MM.1S (cell line): ENCODE measurements at regions not wholly inside any gene's neighbourhood (a gene's known extent, or its start where the extent isn't known, plus 50 kb on each side); places are given as distances from the start of the nearest gene placed in this dataset.
A peak's percentile ranks its signal among the peaks of the same experiment; 100 is the strongest.

Experiments
- DNase-seq: peaks from one replicate; pipeline ENCODE4 v3.0.0-alpha.2; 2015
- H2AFZ ChIP-seq: fragments of 300-600 bp; sonication (generic); 2 replicates; pipeline ENCODE4 v1.6.0; 2016; ENCODE audit warnings: antibody characterized with exemption, low read length
- H3F3A ChIP-seq: fragments of 300-600 bp; sonication (generic); 2 replicates; pipeline ENCODE4 v1.6.1; 2016; ENCODE audit warnings: mild to moderate bottlenecking, antibody characterized with exemption, low read length, moderate library complexity, mixed read lengths; ENCODE audit not compliant: insufficient read depth
- H3K27ac ChIP-seq: fragments of 300-600 bp; sonication (generic); 2 replicates; pipeline ENCODE4 v1.5.1; 2016; ENCODE audit warnings: mild to moderate bottlenecking, low read length
- H3K27me3 ChIP-seq: fragments of 300-600 bp; sonication (generic); replicated peaks from 2 replicates; pipeline ENCODE4 v1.6.0; 2016; ENCODE audit warnings: low read length; ENCODE audit not compliant: insufficient read depth
- H3K36me3 ChIP-seq: fragments of 300-600 bp; sonication (generic); replicated peaks from 2 replicates; pipeline ENCODE4 v1.6.1; 2016; ENCODE audit warnings: mild to moderate bottlenecking, low read length, mixed read lengths; ENCODE audit not compliant: insufficient read depth
- H3K4me1 ChIP-seq: fragments of 300-600 bp; sonication (generic); 2 replicates; pipeline ENCODE4 v1.6.1; 2016; ENCODE audit warnings: low read length, mixed read lengths
- H3K4me2 ChIP-seq: fragments of 300-600 bp; sonication (generic); 2 replicates; pipeline ENCODE4 v1.6.0; 2016; ENCODE audit warnings: low read depth, low read length
- H3K4me3 ChIP-seq: fragments of 300-600 bp; sonication (generic); 2 replicates; pipeline ENCODE4 v1.5.1; 2016; ENCODE audit warnings: low read length, mixed read lengths
- H3K79me2 ChIP-seq: fragments of 300-600 bp; sonication (generic); 2 replicates; pipeline ENCODE4 v1.6.1; 2016; ENCODE audit warnings: mixed run types, low read length, mixed read lengths
- H3K9ac ChIP-seq: fragments of 300-600 bp; sonication (generic); 2 replicates; pipeline ENCODE4 v1.6.1; 2016; ENCODE audit warnings: low read length, mixed read lengths
- H3K9me2 ChIP-seq: fragments of 300-600 bp; sonication (generic); replicated peaks from 2 replicates; pipeline ENCODE4 v1.6.1; 2016; ENCODE audit warnings: mild to moderate bottlenecking, low read length, mixed read lengths; ENCODE audit not compliant: insufficient read depth
- H3K9me3 ChIP-seq: fragments of 300-600 bp; sonication (generic); replicated peaks from 2 replicates; pipeline ENCODE4 v1.6.1; 2016; ENCODE audit warnings: mild to moderate bottlenecking, low read length, mixed read lengths; ENCODE audit not compliant: insufficient read depth
- H4K20me1 ChIP-seq: fragments of 300-600 bp; sonication (generic); 2 replicates; pipeline ENCODE4 v1.6.1; 2016; ENCODE audit warnings: mild to moderate bottlenecking, low read length, moderate library complexity, mixed read lengths; ENCODE audit not compliant: insufficient read depth
- EZH2 ChIP-seq: fragments of 300-600 bp; sonication (generic); optimal IDR thresholded peaks from 2 replicates; pipeline ENCODE3; 2017; ENCODE audit warnings: low read depth, mild to moderate bottlenecking, antibody characterized with exemption, low read length, mixed read lengths
- EZH2phosphoT487 ChIP-seq: fragments of 300-600 bp; sonication (generic); IDR thresholded peaks from 2 replicates; pipeline ENCODE4 v1.6.1; 2018; ENCODE audit warnings: antibody characterized with exemption, low read length
- TF ChIP-seq, protein P1 (sequence below): fragments of 300-600 bp; sonication (generic); IDR thresholded peaks from 2 replicates; pipeline ENCODE4 v1.5.1; 2016; ENCODE audit warnings: antibody characterized with exemption, low read length, mixed read lengths

DNA sequence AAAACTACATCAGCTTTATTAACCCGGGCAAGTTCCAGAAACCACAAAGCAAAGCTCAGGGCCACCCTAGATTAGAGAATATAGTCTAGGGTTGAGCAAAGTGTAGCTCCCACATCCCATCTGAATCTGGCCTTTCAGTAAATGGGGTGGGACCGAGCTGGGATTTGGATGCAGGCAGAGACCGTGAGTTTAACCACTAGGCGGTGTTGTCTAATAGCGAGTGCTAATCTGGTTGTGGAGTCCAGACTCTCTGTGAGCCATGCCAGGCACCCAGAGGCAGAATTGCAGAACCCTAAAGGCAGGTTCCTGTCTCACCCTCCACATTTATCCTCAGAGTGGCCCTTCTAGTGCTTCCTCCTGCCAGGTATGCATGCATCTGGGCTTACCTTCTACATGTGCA, 435.9 kb downstream of the TSN start:
- Histone ChIP-seq H3K4me1 (no peaks in the 10 kb centered on the region), H4K20me1 (no peaks in the 10 kb centered on the region), H3K27me3 (no peaks in the 10 kb centered on the region), H3K4me3 (no peak overlapping the region), H3K9me2 (no peaks in the 10 kb centered on the region), H3K36me3 (no peaks in the 10 kb centered on the region), H3K27ac (no peak overlapping the region), H3F3A (no peaks in the 10 kb centered on the region), H2AFZ (no peak overlapping the region), H3K4me2 (no peak overlapping the region), H3K79me2 (no peaks in the 10 kb centered on the region), H3K9me3 (no peaks in the 10 kb centered on the region), H3K9ac (no peak overlapping the region)
- no peak for DNase-seq
- TF ChIP-seq, protein P1, sequence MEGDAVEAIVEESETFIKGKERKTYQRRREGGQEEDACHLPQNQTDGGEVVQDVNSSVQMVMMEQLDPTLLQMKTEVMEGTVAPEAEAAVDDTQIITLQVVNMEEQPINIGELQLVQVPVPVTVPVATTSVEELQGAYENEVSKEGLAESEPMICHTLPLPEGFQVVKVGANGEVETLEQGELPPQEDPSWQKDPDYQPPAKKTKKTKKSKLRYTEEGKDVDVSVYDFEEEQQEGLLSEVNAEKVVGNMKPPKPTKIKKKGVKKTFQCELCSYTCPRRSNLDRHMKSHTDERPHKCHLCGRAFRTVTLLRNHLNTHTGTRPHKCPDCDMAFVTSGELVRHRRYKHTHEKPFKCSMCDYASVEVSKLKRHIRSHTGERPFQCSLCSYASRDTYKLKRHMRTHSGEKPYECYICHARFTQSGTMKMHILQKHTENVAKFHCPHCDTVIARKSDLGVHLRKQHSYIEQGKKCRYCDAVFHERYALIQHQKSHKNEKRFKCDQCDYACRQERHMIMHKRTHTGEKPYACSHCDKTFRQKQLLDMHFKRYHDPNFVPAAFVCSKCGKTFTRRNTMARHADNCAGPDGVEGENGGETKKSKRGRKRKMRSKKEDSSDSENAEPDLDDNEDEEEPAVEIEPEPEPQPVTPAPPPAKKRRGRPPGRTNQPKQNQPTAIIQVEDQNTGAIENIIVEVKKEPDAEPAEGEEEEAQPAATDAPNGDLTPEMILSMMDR, result 0 out of 2 replicates have a peak, but pooled peaks have one; percentile 5
- no peak for TF ChIP-seq EZH2phosphoT487
- TF ChIP-seq EZH2, result no peak

DNA sequence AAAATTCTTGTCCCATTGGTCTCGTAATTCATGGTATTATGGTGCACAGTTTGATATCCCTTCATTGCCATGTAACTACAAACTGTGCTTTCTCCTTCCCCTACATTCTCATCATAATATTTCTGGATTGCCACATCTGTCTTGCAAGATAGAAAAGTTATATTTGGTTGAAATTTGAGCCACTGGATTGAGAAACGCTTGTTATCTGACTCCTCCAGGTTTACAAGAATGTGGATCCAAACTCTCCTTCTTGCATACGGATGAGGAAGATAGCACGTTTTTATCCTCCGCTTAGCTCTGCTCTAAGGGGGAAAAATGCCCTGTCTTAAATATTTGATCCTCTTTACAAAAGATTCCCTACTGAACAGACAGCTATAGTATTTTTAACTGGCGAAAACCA, 438.2 kb downstream of the TSN start:
- no peaks in the 10 kb centered on the region for H3K9me2 ChIP-seq
- no peaks in the 10 kb centered on the region for H3K27me3 ChIP-seq
- DNase-seq, result no peak
- no peak overlapping the region for H2AFZ ChIP-seq
- no peaks in the 10 kb centered on the region for H3F3A ChIP-seq
- no peak overlapping the region for H3K4me2 ChIP-seq
- H4K20me1 ChIP-seq, result no peaks in the 10 kb centered on the region
- no peak for TF ChIP-seq EZH2
- no peak overlapping the region for H3K9ac ChIP-seq
- no peaks in the 10 kb centered on the region for H3K36me3 ChIP-seq
- no peak overlapping the region for H3K27ac ChIP-seq
- H3K4me3 ChIP-seq, result no peak overlapping the region
- no peaks in the 10 kb centered on the region for H3K4me1 ChIP-seq
- no peaks in the 10 kb centered on the region for H3K9me3 ChIP-seq
- no peaks in the 10 kb centered on the region for H3K79me2 ChIP-seq

DNA sequence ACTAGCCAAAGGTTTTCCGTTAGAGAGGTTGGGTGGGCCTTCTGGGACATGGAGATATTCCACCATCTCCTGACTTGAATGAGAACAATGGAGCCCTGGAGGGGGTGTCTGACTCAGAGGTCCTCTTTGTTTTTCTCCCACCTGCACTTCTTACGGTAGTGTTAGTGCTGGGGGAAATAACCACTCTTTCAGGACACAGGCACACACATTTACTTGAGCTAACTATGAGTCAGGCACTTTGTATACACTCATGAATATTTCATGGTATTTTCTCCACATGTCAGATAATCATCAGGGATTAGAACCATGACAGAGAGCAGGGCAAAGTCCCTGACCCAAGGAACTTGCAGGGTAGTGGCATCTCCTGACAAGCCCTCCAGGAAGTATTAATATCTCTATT, 439.1 kb downstream of the TSN start:
- no peaks in the 10 kb centered on the region for H3K79me2 ChIP-seq
- H3K9ac ChIP-seq, result no peak overlapping the region
- no peak overlapping the region for H3K4me2 ChIP-seq
- TF ChIP-seq, protein P1, result no peak
- TF ChIP-seq EZH2phosphoT487, result no peak
- TF ChIP-seq EZH2, result no peak
- H3F3A ChIP-seq, result no peaks in the 10 kb centered on the region
- no peak overlapping the region for H2AFZ ChIP-seq
- no peak for DNase-seq
- H3K4me3 ChIP-seq, result no peak overlapping the region
- H3K36me3 ChIP-seq, result no peaks in the 10 kb centered on the region
- no peaks in the 10 kb centered on the region for H3K4me1 ChIP-seq
- H3K9me3 ChIP-seq, result no peaks in the 10 kb centered on the region
- no peaks in the 10 kb centered on the region for H3K9me2 ChIP-seq
- no peaks in the 10 kb centered on the region for H4K20me1 ChIP-seq
- no peak overlapping the region for H3K27ac ChIP-seq
- H3K27me3 ChIP-seq, result no peaks in the 10 kb centered on the region

DNA sequence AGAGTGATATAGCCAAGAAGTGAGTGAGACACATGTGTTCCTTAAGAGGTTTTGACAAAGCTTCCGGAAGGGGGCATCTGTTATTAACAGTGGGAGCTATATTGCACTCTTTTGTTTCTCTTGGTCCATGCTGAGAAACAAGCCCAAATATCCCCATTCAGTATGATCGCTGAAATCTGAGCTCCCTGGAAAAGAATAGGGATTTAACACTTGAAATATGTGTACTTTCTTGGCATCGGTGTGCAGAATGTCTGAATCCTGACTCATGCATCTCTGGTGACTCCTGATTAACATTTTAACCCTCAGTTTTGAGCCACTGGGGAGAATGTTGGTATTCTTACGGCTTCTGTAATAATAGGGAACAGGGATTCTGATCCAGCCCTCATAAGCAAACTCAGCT, 448.1 kb downstream of the TSN start:
- Histone ChIP-seq H3K9me2 (no peaks in the 10 kb centered on the region), H3K27me3 (no peaks in the 10 kb centered on the region), H4K20me1 (no peaks in the 10 kb centered on the region), H3K36me3 (no peaks in the 10 kb centered on the region), H3K9me3 (no peaks in the 10 kb centered on the region), H3K79me2 (no peaks in the 10 kb centered on the region), H3K4me1 (no peaks in the 10 kb centered on the region), H3K9ac (no peak overlapping the region), H3K4me3 (no peak overlapping the region), H3K27ac (no peak overlapping the region), H2AFZ (no peak overlapping the region), H3F3A (no peaks in the 10 kb centered on the region), H3K4me2 (no peak overlapping the region)
- TF ChIP-seq, protein P1, result no peak
- TF ChIP-seq EZH2phosphoT487 (no peak), EZH2 (no peak)
- DNase-seq, result no peak
